Esophagus squamous epithelium (tissue), 5 donors: ENCODE measurements at regions not wholly inside any gene's neighbourhood (a gene's known extent, or its start where the extent isn't known, plus 50 kb on each side); places are given as distances from the start of the nearest gene placed in this dataset.

ENCODE experiments used
- DNase-seq: peaks from one replicate; lab custom pipeline; 2025; lab: John Stamatoyannopoulos, UW
- H3K27ac ChIP-seq, 4 donors: fragments of 200-600 bp; sonication (generic); one replicate each; pipeline ENCODE4 v1.5.1; 2016 to 2019; ENCODE audit warnings: mild to moderate bottlenecking in 1 of 4
- H3K27me3 ChIP-seq, 4 donors: fragments of 200-600 bp; sonication (generic); 1 replicate in 3 of 4; 2 replicates in 1 of 4; pipeline versions ENCODE4 v1.5.1 to v1.6.0; 2017 to 2021; ENCODE audit warnings: antibody characterized with exemption in 1 of 4
- H3K36me3 ChIP-seq, 3 donors: fragments of 200-600 bp; sonication (generic); one replicate each; pipeline ENCODE4 v1.5.1; 2016 to 2019
- H3K4me1 ChIP-seq, 3 donors: fragments of 200-600 bp; sonication (generic); one replicate each; pipeline ENCODE4 v1.5.1; 2017 to 2019
- H3K4me3 ChIP-seq, 4 donors: fragments of 200-600 bp; sonication (generic); 1 replicate in 3 of 4; 2 replicates in 1 of 4; pipeline ENCODE4 v1.5.1; 2016 to 2019; ENCODE audit warnings: mild to moderate bottlenecking in 2 of 4, moderate library complexity in 1 of 4
- H3K9me3 ChIP-seq, 3 donors: fragments of 200-600 bp; sonication (generic); one replicate each; pipeline ENCODE4 v1.5.1; 2016 to 2019
- POLR2A ChIP-seq, 4 donors: fragments of 450-650 bp; IDR thresholded peaks; one replicate each; pipeline ENCODE4 v1.6.1; 2017; ENCODE audit warnings: antibody characterized with exemption in 4 of 4, mild to moderate bottlenecking in 4 of 4, moderate library complexity in 3 of 4
- WGBS, 2 donors: methylation state at CpG; one replicate each; pipeline ENCODE4 v1.1.5; 2018; 5-methylcytosine and 5-hydroxymethylcytosine counted together
- intact Hi-C: fragments of 100-400 bp; cut with DNase I; formaldehyde crosslinking; loops from one replicate; pipeline ENCODE4 v1.15.0; 2022
- TF ChIP-seq, protein P1 (sequence below), 6 experiments: fragments of 450-650 bp in 4 of 6; fragments of 200-600 bp in 2 of 6; sonication (generic) in 2 of 6; IDR thresholded peaks; one replicate each; pipeline ENCODE4 v1.5.1; 2016 to 2019; ENCODE audit warnings: antibody characterized with exemption in 6 of 6, mild to moderate bottlenecking in 4 of 6, moderate library complexity in 4 of 6
- donor health status: DM: yes; HTN: yes; CAD: no.

- Histone ChIP-seq H3K27me3 (no peaks in the 10 kb centered on the region), H3K9me3 (peaks cover 0 to 10% (median 0%) of the 10 kb centered on the region in 3 donors), H3K4me1 (peaks cover 0 to 4% (median 0%) of the 10 kb centered on the region in 3 donors), H3K4me3 (no peak overlapping the region), H3K27ac (no peak overlapping the region), H3K36me3 (no peaks in the 10 kb centered on the region)
- intact Hi-C loops, result no loop called here
- no peak for DNase-seq
- WGBS, 2 donors, result 88 to 90% methylated on average over 4 of the region's 4 CpGs
- TF ChIP-seq, protein P1, sequence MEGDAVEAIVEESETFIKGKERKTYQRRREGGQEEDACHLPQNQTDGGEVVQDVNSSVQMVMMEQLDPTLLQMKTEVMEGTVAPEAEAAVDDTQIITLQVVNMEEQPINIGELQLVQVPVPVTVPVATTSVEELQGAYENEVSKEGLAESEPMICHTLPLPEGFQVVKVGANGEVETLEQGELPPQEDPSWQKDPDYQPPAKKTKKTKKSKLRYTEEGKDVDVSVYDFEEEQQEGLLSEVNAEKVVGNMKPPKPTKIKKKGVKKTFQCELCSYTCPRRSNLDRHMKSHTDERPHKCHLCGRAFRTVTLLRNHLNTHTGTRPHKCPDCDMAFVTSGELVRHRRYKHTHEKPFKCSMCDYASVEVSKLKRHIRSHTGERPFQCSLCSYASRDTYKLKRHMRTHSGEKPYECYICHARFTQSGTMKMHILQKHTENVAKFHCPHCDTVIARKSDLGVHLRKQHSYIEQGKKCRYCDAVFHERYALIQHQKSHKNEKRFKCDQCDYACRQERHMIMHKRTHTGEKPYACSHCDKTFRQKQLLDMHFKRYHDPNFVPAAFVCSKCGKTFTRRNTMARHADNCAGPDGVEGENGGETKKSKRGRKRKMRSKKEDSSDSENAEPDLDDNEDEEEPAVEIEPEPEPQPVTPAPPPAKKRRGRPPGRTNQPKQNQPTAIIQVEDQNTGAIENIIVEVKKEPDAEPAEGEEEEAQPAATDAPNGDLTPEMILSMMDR (IDR thresholded peaks at IDR 0.05), result no peak
- no peak for TF ChIP-seq POLR2A (IDR thresholded peaks at IDR 0.05)
These were observed 265.2 kb downstream of the KCNRG start for GRCh38 chr13:50280441-50280937.

DNA sequence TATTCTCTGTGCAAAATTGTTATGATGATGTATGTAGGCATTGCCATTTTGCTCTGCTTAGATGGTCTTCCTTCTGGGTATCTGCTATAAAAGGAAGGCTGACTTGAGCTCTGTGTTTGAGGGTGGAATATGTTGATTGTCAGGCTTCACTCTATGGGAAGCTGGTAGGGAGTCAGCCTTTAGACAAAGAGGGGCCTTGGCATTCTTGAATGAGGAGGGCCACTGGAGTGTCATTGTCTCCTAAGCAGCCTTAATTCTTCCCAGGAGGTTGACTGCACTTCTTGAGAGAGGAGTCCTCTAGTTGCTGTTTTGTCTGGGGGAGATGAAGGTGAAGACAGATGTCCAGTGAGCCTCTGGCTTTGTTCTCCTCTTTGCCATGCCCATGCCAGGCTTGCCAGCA lies 266.8 kb downstream of the KCNRG start:
- no peaks in the 10 kb centered on the region for H3K27me3 ChIP-seq
- H3K4me3 ChIP-seq, result no peak overlapping the region
- no peaks in the 10 kb centered on the region for H3K36me3 ChIP-seq
- intact Hi-C loops, result no loop called here
- TF ChIP-seq POLR2A (IDR thresholded peaks at IDR 0.05), result no peak
- peaks cover 0 to 10% (median 0%) of the 10 kb centered on the region in 3 donors for H3K9me3 ChIP-seq
- DNase-seq, result no peak
- peaks cover 0 to 4% (median 0%) of the 10 kb centered on the region in 3 donors for H3K4me1 ChIP-seq
- H3K27ac ChIP-seq, result no peak overlapping the region

- Histone ChIP-seq H3K4me1 (peaks cover 0 to 4% (median 0%) of the 10 kb centered on the region in 3 donors), H3K27me3 (no peaks in the 10 kb centered on the region), H3K27ac (no peak overlapping the region), H3K4me3 (no peak overlapping the region), H3K9me3 (no peaks in the 10 kb centered on the region), H3K36me3 (no peaks in the 10 kb centered on the region)
- intact Hi-C loops, result no loop called here
- no peak for DNase-seq
- TF ChIP-seq, protein P1 (IDR thresholded peaks at IDR 0.05), result no peak
- no peak for TF ChIP-seq POLR2A (IDR thresholded peaks at IDR 0.05)
- 27 to 55% methylated on average over 2 of the region's 2 CpGs for WGBS, 2 donors
These were observed 267.8 kb downstream of the KCNRG start for GRCh38 chr13:50283017-50283416.

GRCh38 chr13:50284540-50284939 lies 269.3 kb downstream of the KCNRG start:
- H3K27me3 ChIP-seq, result no peaks in the 10 kb centered on the region
- 38 to 81% methylated on average over 2 of the region's 2 CpGs for WGBS, 2 donors
- no peak overlapping the region for H3K4me3 ChIP-seq
- TF ChIP-seq, protein P1 (IDR thresholded peaks at IDR 0.05), result no peak
- no peak for TF ChIP-seq POLR2A (IDR thresholded peaks at IDR 0.05)
- H3K27ac ChIP-seq, result no peak overlapping the region
- DNase-seq, result no peak
- H3K4me1 ChIP-seq, result peaks cover 0 to 4% (median 0%) of the 10 kb centered on the region in 3 donors
- H3K36me3 ChIP-seq, result no peaks in the 10 kb centered on the region
- intact Hi-C loops, result no loop called here
- H3K9me3 ChIP-seq, result peaks cover 0 to under 1% (median 0%) of the 10 kb centered on the region in 3 donors

GRCh38 chr13:50285283-50285682 lies 270.0 kb downstream of the KCNRG start:
- 80 to 83% methylated on average over 3 of the region's 3 CpGs for WGBS, 2 donors
- H3K27me3 ChIP-seq, result no peaks in the 10 kb centered on the region
- no peak overlapping the region for H3K27ac ChIP-seq
- H3K36me3 ChIP-seq, result no peaks in the 10 kb centered on the region
- DNase-seq, result no peak
- intact Hi-C loops, result no loop called here
- H3K9me3 ChIP-seq, result peaks cover 0 to 4% (median 2%) of the 10 kb centered on the region in 3 donors
- TF ChIP-seq, protein P1 (IDR thresholded peaks at IDR 0.05), result no peak
- no peak for TF ChIP-seq POLR2A (IDR thresholded peaks at IDR 0.05)
- H3K4me1 ChIP-seq, result peaks cover 0 to 4% (median 0%) of the 10 kb centered on the region in 3 donors
- no peak overlapping the region for H3K4me3 ChIP-seq

- intact Hi-C loops, result no loop called here
- WGBS, 2 donors, result 73 to 91% methylated on average over 3 of the region's 3 CpGs
These were observed 271.1 kb downstream of the KCNRG start for GRCh38 chr13:50286324-50286723.

More at GRCh38 chr13:50286324-50286723, 271.1 kb downstream of the KCNRG start:
- no peak overlapping the region for H3K4me3 ChIP-seq
- H3K4me1 ChIP-seq, result peaks cover 0 to 4% (median 0%) of the 10 kb centered on the region in 3 donors
- no peak overlapping the region for H3K27ac ChIP-seq
- peaks cover 0 to 4% (median 2%) of the 10 kb centered on the region in 3 donors for H3K9me3 ChIP-seq
- H3K27me3 ChIP-seq, result no peaks in the 10 kb centered on the region
- TF ChIP-seq, protein P1 (IDR thresholded peaks at IDR 0.05), result no peak
- no peak for TF ChIP-seq POLR2A (IDR thresholded peaks at IDR 0.05)
- no peaks in the 10 kb centered on the region for H3K36me3 ChIP-seq
- DNase-seq, result no peak
